Cardiac septum (tissue), 1 donor: ENCODE measurements at regions not wholly inside any gene's neighbourhood (a gene's known extent, or its start where the extent isn't known, plus 50 kb on each side); places are given as distances from the start of the nearest gene placed in this dataset.
"Not testable (repeated sequence)": the region's sequence is repeated elsewhere in the genome, so short reads cannot be mapped to it uniquely, and the experiment has no call there.

Experiments used
- DNase-seq: peaks from one replicate; pipeline ENCODE4 v3.0.0-alpha.2; 2020; ENCODE audit warnings: low spot score
- intact Hi-C: fragments of 100-400 bp; cut with DNase I; formaldehyde crosslinking; loops from one replicate; pipeline ENCODE4 v1.14.0; 2022
- donor health status: DM: no; HTN: no; CAD: no.

DNA sequence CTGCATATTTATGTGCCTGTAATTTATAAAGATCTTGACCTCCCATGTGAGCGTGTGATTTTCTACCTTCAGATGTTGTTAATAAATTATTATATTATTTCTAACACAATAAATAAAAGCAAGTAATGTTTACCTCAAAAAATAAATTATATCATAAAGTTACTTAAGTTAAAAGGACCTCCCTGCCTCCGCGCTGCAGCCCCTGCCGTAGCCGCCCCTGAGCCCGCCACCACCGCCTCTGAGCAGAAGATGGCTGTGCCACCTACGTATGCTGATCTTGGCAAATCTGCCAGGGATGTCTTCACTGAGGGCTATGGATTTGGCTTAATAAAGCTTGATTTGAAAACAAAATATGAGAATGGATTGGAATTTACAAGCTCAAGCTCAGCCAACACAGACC is 119.6 kb upstream of the BRWD3 start:
- DNase-seq = no peak

DNA sequence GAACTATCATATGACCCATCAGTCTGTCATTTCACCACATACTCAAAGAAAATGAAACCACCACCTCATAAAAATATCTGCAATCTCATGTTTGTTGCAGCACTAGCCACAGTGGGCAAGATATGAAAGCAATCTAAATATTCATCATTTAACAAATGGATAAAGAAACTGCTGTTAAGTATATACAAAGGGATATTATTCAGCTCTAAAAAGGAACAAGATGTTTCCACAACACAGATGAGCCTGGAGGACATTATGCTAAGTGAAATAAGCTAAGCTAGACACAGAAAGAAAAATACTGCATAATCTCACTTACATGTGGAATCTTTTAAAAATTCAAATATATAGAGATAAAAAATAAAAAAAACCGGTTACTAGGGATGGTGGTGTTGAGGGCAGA is 108.2 kb upstream of the BRWD3 start:
- no peak for DNase-seq
- intact Hi-C loops = no loop called here

More for the DNA sequence above, 119.6 kb upstream of the BRWD3 start:
- intact Hi-C loops = no loop called here

DNA sequence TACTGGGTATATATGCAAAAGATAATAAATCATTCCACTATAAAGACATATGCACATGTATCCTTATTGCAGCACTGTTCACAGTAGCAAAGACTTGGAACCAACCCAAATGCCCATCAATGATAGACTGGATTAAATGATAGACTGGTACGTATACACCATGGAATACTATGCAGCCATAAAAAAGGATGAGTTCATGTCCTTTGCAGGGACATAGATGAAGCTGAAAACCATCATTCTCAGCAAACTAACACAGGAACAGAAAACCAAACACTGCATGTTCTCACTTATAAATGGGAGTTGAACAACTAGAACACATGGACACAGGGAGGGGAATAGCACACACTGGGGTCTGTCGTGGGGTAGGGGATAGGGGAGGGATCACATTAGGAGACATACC is 102.7 kb upstream of the BRWD3 start:
- DNase-seq, intact Hi-C loops: not testable (repeated sequence)

DNA sequence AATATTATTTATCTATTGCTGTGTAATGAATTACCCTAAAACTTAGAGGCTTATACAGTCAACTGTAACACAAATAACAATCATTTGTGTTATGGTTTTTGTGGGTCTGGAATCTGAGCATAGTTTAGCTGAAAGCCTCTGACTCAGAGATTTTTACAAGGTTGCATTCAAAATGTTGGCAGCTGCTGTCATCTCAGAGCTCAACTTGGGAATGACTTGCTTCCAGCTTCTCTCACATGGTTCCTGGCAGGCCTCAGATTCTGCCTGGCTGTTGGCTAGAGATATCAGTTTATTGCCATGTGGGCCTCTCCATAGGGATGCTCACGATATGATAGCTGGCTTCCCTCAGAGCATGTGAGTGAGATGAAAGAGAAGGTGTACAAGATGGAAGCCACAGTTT is 70.2 kb upstream of the BRWD3 start:
- DNase-seq = no peak
- intact Hi-C loops = loop anchor here (10.0 kb wide), 1 partner anchor 315 kb away; no protein-coding TSS in a partner anchor

DNA sequence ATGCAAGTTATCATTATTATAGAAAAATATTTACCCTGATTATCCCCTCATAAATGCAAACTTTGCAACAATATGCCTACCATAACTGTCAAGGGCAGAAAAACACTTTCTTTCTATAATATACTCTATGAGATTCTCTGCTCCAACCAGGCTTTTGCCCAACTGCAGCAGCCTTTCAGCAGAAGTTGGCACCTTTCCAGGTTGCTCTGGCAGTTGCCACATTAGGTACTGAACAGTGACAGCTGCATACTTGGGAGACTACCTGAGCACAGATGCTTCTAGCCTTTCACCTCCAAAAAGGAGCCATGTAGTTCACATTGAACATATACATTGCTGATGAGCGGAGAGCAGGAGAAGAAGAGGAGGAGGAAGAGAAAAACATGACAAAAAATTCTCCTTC is 69.5 kb upstream of the BRWD3 start:
- intact Hi-C loops = loop anchor here (10.0 kb wide), 1 partner anchor 316 kb away; no protein-coding TSS in a partner anchor
- DNase-seq = no peak

DNA sequence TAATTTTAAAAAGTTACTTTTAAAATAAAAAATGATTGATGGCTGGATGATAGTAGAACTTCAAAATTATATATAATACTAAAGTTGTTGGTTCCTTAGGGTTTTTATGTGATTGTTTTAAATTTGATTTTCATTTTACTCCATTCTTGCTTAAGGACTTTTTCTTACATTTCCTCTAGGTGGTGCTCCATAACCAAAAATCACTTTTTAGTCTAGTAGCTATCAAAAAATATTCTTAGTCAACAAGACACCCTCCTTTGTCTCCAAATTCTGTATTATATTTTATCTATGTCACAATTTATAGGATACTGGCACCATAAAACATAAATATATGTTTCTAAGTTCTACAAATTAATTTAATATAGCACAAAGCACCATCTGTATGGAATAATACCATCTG is 67.2 kb upstream of the BRWD3 start:
- no peak for DNase-seq
- intact Hi-C loops = loop anchor here (10.0 kb wide), 1 partner anchor 318 kb away; no protein-coding TSS in a partner anchor
